ENCODE measurements at regions not wholly inside any gene's neighbourhood (a gene's known extent, or its start where the extent isn't known, plus 50 kb on each side); places are given as distances from the start of the nearest gene placed in this dataset.

DNA sequence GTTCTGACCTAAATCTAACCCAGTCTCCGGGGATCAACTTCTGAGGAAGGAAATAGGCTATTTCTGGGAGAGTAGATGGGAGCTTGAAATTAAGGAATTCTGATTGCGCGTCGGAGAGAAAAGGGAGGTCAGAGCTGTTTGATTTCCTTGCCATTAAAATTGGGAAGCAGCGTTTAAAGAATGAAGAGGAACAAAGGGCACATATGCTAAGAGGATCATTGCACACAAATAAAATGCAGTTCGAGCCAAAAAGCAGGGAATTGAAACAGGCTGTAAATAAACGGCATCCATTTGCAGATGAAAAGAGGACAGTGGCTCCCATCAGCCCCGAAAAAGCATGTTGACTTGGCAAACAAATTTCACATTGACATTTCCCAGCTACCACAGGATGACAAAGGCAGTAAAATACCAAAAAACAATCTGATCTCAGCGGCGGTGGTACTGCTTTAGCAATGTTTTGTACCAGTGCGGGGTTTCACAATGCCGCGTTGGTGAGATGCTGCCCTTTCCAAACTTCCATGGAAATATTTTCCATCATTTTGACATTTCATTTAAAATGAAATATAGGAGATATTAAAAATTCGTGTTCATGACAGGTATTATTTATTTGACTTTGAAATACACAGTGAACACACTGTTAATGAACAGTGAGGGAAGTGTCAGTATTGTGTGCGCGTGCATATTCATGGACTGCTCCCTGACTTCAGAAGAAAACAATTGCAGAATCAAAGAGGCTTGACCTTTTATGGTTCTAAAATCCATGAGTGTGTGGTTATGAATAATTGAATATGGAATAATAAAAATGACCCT lies 108.8 kb downstream of the SQOR start:
- no peak for DNase-seq (ENCODE audit: low spot score in 2 of 2)
- 43 to 48% methylated on average over 16 of the region's 16 CpGs for WGBS, 2 donors
- H3K4me3 ChIP-seq (ENCODE audit: low read depth, poor library complexity, severe bottlenecking) = no peak overlapping the region
- no peak for TF ChIP-seq POLR2A (IDR thresholded peaks at IDR 0.05)
- TF ChIP-seq CTCF (IDR thresholded peaks at IDR 0.05) = no peak
- intact Hi-C loops (cut with DNase I; ENCODE audit: low total_unique reads) = no loop called here

DNA sequence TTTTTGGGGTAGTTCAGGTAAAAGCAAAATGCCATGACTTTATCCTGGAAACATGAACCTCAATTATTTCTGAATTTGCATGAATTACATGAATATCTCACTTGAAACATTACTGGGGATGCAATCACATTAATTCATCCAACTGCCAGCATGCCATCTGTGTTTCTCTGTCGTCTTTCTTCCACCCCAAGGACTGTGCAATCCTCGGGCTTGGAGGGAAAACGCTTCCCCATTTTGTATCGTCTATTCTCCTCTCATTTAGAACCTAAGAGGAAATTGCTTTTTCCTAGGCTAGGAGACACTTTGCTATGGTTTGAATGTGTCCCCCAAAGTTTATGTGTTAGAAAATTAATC lies 109.4 kb downstream of the SQOR start:
- intact Hi-C loops (cut with DNase I; ENCODE audit: low total_unique reads) = no loop called here
- TF ChIP-seq CTCF (IDR thresholded peaks at IDR 0.05) = no peak
- TF ChIP-seq POLR2A (IDR thresholded peaks at IDR 0.05) = no peak
- no peak for DNase-seq (ENCODE audit: low spot score in 2 of 2)
- H3K4me3 ChIP-seq (ENCODE audit: low read depth, poor library complexity, severe bottlenecking) = no peak overlapping the region
- WGBS, 2 donors = 56 to 66% methylated on average over 4 of the region's 4 CpGs

DNA sequence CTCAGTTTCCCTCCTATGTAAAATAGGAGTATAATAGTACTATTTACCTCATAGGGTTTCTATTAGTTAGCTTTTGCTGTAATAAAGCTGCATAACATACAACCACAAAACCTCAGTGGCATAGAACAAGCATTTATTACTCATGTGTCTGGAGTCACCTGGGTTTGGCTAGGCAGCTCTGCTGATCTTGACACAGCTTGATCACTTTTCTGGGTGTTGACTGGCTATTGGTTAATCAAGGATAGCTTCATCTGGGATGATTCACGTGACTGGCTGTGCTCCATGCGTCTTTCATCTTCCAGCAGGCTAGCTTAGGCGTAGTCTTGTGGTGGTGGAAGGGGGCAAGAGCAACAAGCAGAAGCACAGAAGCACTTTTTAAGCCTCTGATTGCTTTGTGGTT lies 112.6 kb downstream of the SQOR start:
- no peak overlapping the region for H3K4me3 ChIP-seq (ENCODE audit: low read depth, poor library complexity, severe bottlenecking)
- TF ChIP-seq POLR2A (IDR thresholded peaks at IDR 0.05) = no peak
- TF ChIP-seq CTCF (IDR thresholded peaks at IDR 0.05) = no peak
- WGBS, 2 donors = 49 to 57% methylated on average over 3 of the region's 3 CpGs
- intact Hi-C loops (cut with DNase I; ENCODE audit: low total_unique reads) = no loop called here
- no peak for DNase-seq (ENCODE audit: low spot score in 2 of 2)

GRCh38 chr15:45751629-45752028 lies 116.8 kb downstream of the SQOR start:
- WGBS, 2 donors = 63 to 65% methylated on average over 3 of the region's 3 CpGs
- intact Hi-C loops (cut with DNase I; ENCODE audit: low total_unique reads) = no loop called here
- DNase-seq (ENCODE audit: low spot score in 2 of 2) = no peak
- TF ChIP-seq POLR2A (IDR thresholded peaks at IDR 0.05) (no peak), CTCF (IDR thresholded peaks at IDR 0.05) (no peak)
- H3K4me3 ChIP-seq (ENCODE audit: low read depth, poor library complexity, severe bottlenecking) = no peak overlapping the region

- TF ChIP-seq POLR2A (IDR thresholded peaks at IDR 0.05) (no peak), CTCF (IDR thresholded peaks at IDR 0.05) (no peak)
- 40 to 52% methylated on average over 3 of the region's 3 CpGs for WGBS, 2 donors
- no peak overlapping the region for H3K4me3 ChIP-seq (ENCODE audit: low read depth, poor library complexity, severe bottlenecking)
- no peak for DNase-seq (ENCODE audit: low spot score in 2 of 2)
- intact Hi-C loops (cut with DNase I; ENCODE audit: low total_unique reads) = no loop called here
Measured at GRCh38 chr15:45759936-45760335, 125.1 kb downstream of the SQOR start.

DNA sequence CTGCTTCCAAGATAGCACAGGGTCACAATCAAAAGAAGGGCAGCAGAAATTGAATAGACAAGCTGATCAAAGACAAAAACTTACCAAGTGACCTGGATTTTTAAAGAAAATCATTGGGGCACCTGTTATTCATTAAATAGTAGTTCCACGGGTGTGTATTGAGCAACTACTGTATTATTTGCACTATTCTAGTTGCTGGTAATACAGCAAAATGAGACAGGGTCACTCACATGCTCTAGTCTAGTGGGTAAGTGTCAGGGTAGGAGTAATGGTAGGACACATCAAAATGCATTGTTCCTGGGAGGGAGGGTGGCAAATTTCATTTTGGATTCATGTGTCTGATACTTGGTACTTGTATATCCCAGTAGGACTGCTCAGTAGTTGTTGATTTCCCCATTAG lies 127.9 kb downstream of the SQOR start:
- WGBS, 2 donors = 63 to 78% methylated on average over 1 of the region's 1 CpG
- intact Hi-C loops (cut with DNase I; ENCODE audit: low total_unique reads) = no loop called here
- no peak for TF ChIP-seq POLR2A (IDR thresholded peaks at IDR 0.05)
- no peak for TF ChIP-seq CTCF (IDR thresholded peaks at IDR 0.05)
- DNase-seq (ENCODE audit: low spot score in 2 of 2) = no peak
- H3K4me3 ChIP-seq (ENCODE audit: low read depth, poor library complexity, severe bottlenecking) = no peak overlapping the region

Data from lower leg skin (tissue), 4 donors.